ENCODE measurements at regions not wholly inside any gene's neighbourhood (a gene's known extent, or its start where the extent isn't known, plus 50 kb on each side); places are given as distances from the start of the nearest gene placed in this dataset.

GRCh38 chr20:22757424-22758183 lies 173.2 kb upstream of the FOXA2 start:
- TF ChIP-seq CTCF (IDR thresholded peaks at IDR 0.05; ENCODE audit: low read depth, low read length, missing input control) (no peak), TAF1 (conservative IDR thresholded peaks at IDR 0.05) (no peak)
- TF ChIP-seq, protein P1, sequence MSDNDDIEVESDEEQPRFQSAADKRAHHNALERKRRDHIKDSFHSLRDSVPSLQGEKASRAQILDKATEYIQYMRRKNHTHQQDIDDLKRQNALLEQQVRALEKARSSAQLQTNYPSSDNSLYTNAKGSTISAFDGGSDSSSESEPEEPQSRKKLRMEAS (IDR thresholded peaks at IDR 0.05): no peak
